ENCODE measurements at regions not wholly inside any gene's neighbourhood (a gene's known extent, or its start where the extent isn't known, plus 50 kb on each side); places are given as distances from the start of the nearest gene placed in this dataset.

GRCh38 chr19:28238270-28238820, 974.6 kb downstream of the UQCRFS1 start:
- no peak overlapping the region; a peak in 1 of 5 replicates for H3K4me3 Mint-ChIP-seq
- H3K79me2 ChIP-seq (ENCODE audit: insufficient read depth, low read length), result no peaks in the 10 kb centered on the region
- H3K14ac ChIP-seq (ENCODE audit: insufficient read depth, low read length), result no peak overlapping the region
- no peak overlapping the region for H3K18ac ChIP-seq (ENCODE audit: insufficient read length, low read depth, low read length)
- no peak overlapping the region for H3K9ac ChIP-seq (ENCODE audit: extremely low read depth, insufficient read length, low read length)
- H3T11ph ChIP-seq (ENCODE audit: low read length), result no peak overlapping the region
- no peaks in the 10 kb centered on the region for H3K9me3 ChIP-seq (ENCODE audit: control insufficient read depth, low read depth, low read length)
- H2AK5ac ChIP-seq (ENCODE audit: insufficient read length, low read length), result no peak overlapping the region
- no peak overlapping the region for H2BK15ac ChIP-seq (ENCODE audit: low read depth, low read length)
- TF ChIP-seq, protein P1, sequence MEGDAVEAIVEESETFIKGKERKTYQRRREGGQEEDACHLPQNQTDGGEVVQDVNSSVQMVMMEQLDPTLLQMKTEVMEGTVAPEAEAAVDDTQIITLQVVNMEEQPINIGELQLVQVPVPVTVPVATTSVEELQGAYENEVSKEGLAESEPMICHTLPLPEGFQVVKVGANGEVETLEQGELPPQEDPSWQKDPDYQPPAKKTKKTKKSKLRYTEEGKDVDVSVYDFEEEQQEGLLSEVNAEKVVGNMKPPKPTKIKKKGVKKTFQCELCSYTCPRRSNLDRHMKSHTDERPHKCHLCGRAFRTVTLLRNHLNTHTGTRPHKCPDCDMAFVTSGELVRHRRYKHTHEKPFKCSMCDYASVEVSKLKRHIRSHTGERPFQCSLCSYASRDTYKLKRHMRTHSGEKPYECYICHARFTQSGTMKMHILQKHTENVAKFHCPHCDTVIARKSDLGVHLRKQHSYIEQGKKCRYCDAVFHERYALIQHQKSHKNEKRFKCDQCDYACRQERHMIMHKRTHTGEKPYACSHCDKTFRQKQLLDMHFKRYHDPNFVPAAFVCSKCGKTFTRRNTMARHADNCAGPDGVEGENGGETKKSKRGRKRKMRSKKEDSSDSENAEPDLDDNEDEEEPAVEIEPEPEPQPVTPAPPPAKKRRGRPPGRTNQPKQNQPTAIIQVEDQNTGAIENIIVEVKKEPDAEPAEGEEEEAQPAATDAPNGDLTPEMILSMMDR (conservative IDR thresholded peaks at IDR 0.05), result no peak
- no peak overlapping the region for H3K56ac ChIP-seq (ENCODE audit: insufficient read length, low read depth, low read length)
- H4K5ac ChIP-seq (ENCODE audit: insufficient read length, low read depth, low read length), result no peak overlapping the region
- no peak overlapping the region for H4K91ac ChIP-seq (ENCODE audit: insufficient read length, low read depth, low read length)
- no peak overlapping the region for H4K8ac ChIP-seq (replicated peaks; ENCODE audit: insufficient read length, low read depth, low read length)
- H3K27me3 ChIP-seq (ENCODE audit: insufficient read depth, low read length), result no peaks in the 10 kb centered on the region
- H3K27me3 Mint-ChIP-seq (ENCODE audit: low read depth), result no peaks in the 10 kb centered on the region; the same call in 1 of the 2 replicates
- peaks cover 18 to 19% of the 10 kb centered on the region in 2 experiments for H3K4me1 Mint-ChIP-seq
- no peaks in the 10 kb centered on the region for H3K4me1 ChIP-seq (ENCODE audit: insufficient read depth, low read length)
- H3K27ac ChIP-seq (ENCODE audit: insufficient read length, low read depth, low read length), result no peak overlapping the region
- H3K4me2 ChIP-seq (ENCODE audit: insufficient read depth, insufficient read length, low read length), result no peak overlapping the region
- H2BK20ac ChIP-seq (ENCODE audit: low read depth, low read length, poor library complexity, severe bottlenecking), result no peak overlapping the region
- H2BK12ac ChIP-seq (ENCODE audit: insufficient read length, low read depth, low read length), result no peak overlapping the region
- H3K27ac Mint-ChIP-seq, result no peak overlapping the region
- H2BK5ac ChIP-seq (ENCODE audit: insufficient read length, low read length), result no peak overlapping the region
- H2BK120ac ChIP-seq (ENCODE audit: low read depth, low read length, poor library complexity, severe bottlenecking), result no peak overlapping the region
- H3K79me1 ChIP-seq (ENCODE audit: insufficient read depth, low read depth, low read length, poor library complexity, severe bottlenecking), result no peaks in the 10 kb centered on the region
- no peaks in the 10 kb centered on the region for H3K23me2 ChIP-seq (ENCODE audit: insufficient read length, low read depth, low read length, poor library complexity, severe bottlenecking)
- no peaks in the 10 kb centered on the region for H4K20me1 ChIP-seq (ENCODE audit: control insufficient read depth, insufficient read depth, insufficient read length)
- no peaks in the 10 kb centered on the region for H3K36me3 Mint-ChIP-seq (ENCODE audit: insufficient read depth in 1 of 3, low read depth in 3 of 3)
- H2AFZ ChIP-seq (ENCODE audit: low read length), result no peak overlapping the region
- H3K4ac ChIP-seq (ENCODE audit: low read depth, low read length), result no peak overlapping the region
- H3K9me3 Mint-ChIP-seq, result no peaks in the 10 kb centered on the region
- no peak for DNase-seq
- H3K23ac ChIP-seq (ENCODE audit: insufficient read length, low read depth, low read length), result no peak overlapping the region
